WI38 (cell line): ENCODE measurements at regions not wholly inside any gene's neighbourhood (a gene's known extent, or its start where the extent isn't known, plus 50 kb on each side); places are given as distances from the start of the nearest gene placed in this dataset.

Source experiments
- H3K4me3 ChIP-seq: 2 replicates; pipeline ENCODE4 v1.5.1; 2011; ENCODE audit warnings: low read depth, mild to moderate bottlenecking, control low read depth, low read length
- TF ChIP-seq, protein P1 (sequence below): IDR thresholded peaks from 2 replicates; pipeline ENCODE4 v1.5.1; 2012; ENCODE audit warnings: low read depth, mild to moderate bottlenecking, control low read depth, low read length

DNA sequence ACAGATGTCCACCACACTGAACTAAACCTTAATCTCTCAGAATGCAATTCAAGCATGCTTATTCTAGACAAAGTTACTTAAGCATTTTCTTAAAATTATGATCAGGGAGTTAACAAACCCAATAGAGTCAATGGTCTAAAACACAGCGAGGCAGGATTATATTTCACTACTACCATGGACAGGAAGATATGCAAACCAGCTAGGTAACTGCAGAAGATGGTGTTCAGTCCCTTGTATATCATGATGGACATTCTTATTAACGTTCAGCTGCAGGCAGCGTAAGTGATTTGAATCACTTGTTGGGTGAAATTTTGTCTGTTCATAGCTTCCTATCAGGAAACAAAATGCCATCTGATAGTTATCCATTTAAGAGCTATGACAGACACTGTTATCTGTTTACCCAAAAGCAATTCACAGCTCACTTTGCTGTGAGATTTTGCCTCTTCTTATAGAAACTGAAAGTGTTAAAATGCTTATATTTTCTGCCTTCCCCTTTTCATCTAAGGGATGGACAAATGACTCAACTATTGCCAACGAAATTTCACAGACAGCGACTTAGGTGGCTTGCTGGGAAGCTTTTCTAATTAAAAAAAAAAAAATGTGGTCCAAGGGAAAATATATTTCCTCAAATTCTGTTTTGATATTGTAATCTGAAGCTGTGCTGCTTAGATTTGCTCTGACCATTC lies 591.9 kb downstream of the DACH1 start:
- TF ChIP-seq, protein P1, sequence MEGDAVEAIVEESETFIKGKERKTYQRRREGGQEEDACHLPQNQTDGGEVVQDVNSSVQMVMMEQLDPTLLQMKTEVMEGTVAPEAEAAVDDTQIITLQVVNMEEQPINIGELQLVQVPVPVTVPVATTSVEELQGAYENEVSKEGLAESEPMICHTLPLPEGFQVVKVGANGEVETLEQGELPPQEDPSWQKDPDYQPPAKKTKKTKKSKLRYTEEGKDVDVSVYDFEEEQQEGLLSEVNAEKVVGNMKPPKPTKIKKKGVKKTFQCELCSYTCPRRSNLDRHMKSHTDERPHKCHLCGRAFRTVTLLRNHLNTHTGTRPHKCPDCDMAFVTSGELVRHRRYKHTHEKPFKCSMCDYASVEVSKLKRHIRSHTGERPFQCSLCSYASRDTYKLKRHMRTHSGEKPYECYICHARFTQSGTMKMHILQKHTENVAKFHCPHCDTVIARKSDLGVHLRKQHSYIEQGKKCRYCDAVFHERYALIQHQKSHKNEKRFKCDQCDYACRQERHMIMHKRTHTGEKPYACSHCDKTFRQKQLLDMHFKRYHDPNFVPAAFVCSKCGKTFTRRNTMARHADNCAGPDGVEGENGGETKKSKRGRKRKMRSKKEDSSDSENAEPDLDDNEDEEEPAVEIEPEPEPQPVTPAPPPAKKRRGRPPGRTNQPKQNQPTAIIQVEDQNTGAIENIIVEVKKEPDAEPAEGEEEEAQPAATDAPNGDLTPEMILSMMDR: no peak

DNA sequence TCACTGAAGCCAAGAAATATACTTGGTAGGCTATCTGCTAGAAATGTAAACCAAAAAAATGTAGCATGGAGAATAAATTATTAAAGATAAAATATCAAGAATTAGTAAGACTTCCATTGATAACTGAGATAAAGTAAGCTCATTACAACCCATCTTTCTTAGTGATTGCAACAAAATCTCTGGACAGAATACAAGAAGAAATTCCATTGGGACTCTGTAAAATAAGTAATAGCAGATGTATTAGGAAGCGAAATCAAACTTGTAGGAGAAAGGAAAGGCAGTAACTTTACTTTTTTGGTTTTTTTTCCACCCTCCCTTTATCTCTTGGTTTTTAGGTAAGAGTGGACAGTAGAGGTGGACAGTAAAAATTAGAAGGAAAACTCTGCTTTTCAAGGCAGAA lies 605.7 kb downstream of the DACH1 start:
- TF ChIP-seq, protein P1: no peak
- no peak overlapping the region for H3K4me3 ChIP-seq

More for the DNA sequence above, 591.9 kb downstream of the DACH1 start:
- no peak overlapping the region for H3K4me3 ChIP-seq

DNA sequence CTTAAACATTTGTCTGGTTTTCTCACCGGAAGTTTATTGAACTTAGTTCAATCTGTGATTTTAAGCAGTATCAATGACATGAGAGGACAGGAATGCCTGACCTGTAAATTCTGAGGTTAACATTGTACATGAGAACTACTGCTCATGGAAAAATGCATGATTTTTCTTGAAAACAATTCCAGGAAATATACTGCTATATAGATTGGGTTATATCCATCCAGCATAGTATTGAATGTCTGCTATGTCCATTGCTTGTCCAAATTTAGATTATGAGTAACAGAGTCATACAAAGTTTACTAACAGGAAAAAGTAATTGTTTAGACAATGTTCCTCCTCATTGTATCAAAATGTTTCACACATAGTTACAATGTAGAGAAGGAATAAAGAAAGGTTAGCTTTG lies 606.8 kb downstream of the DACH1 start:
- TF ChIP-seq, protein P1: no peak
- H3K4me3 ChIP-seq: no peak overlapping the region

DNA sequence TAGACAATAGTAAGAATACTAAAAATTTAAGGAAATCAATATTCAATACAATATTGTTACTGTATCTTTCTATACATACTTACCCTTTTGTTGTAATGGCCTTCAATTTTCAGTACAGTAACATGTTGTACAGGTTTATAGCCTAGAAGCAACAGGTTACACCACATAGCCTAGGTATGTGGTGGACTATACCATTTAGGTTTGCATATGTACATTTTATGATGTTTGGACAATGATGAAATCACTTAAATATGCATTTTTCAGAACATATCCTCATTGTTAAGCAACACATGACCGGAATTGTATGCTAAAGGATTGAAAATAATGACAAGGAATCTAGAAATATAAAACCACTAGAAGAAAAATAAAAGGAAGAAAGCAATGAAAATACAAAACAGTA lies 611.4 kb downstream of the DACH1 start:
- TF ChIP-seq, protein P1: no peak
- H3K4me3 ChIP-seq: no peak overlapping the region

DNA sequence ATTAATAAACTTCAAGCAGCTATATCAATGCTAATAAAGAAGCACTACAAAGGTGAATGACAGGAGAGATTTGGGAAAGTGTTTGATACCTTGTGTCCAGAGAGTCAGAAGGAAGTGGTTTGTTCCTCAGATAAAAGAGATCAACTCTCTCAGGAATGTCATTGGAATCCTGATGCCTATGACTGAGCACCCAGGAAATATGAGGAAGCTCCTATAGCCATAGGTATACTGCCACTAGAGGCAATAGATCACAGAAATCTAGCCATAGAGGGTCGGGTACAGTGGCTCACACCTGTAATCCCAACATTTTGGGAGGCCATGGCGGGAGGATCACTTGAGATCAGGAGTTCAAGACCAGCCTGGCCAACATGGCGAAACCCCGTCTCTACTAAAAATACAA lies 612.6 kb downstream of the DACH1 start:
- TF ChIP-seq, protein P1: no peak
- no peak overlapping the region for H3K4me3 ChIP-seq

DNA sequence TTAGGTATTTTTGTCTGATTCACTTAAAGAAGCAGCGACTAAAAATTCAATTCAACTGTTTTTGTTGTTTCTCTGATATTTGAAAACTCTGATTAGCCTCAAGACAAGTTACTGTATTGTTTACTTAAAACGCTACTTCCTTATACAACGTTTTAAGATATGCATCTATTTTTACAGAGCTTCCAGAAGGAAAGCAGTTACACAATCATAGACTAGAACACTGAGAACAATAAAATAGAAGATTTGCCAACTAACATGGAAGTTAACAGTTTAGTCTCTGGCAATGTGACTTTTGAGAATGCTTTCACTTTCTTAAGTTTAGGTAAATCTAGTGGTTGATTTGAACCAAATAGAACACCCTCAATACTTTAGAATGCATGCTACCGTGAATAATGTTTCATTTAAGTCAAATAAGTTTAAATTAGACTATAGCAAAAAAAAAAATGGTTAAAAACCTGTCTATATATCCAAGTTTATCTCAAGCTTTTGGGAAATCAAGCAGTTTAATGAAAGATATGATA lies 614.8 kb downstream of the DACH1 start:
- H3K4me3 ChIP-seq: no peak overlapping the region
- TF ChIP-seq, protein P1: no peak

DNA sequence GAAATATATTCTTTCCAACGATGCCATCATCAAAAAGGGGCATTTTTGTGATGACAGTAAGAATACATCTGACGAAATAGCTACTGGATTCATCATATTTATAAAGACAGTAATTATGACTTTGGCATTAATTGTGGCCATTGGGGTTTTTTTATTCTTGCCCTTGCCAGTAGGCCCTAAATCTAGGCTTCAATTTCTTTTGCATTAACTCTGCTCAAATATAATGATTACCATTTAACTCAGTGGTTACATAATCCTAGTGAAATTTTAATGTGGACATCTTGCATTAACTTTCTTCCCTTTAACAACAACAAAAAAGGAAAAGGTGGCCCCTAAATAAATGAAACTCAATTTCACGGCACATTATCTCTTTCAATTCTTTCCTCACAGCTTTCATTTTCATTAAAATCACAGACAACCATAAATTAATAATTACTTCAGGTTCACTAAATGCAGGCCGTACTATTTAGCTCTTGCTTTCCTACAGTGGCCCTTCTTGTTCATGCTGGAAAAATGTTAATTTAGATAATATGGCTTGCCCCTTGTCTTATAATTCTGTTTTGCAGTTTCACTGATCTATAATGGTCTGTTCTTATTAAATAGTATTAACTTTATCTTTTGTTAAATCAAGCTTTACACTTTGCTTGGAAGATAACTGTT lies 615.6 kb downstream of the DACH1 start:
- TF ChIP-seq, protein P1: no peak
- no peak overlapping the region for H3K4me3 ChIP-seq
